GM18861 (cell line): ENCODE measurements at regions not wholly inside any gene's neighbourhood (a gene's known extent, or its start where the extent isn't known, plus 50 kb on each side); places are given as distances from the start of the nearest gene placed in this dataset.

ENCODE experiments used
- ATAC-seq: cut with Tn5 transposase; IDR thresholded peaks from one replicate; pipeline ENCODE4 v1.9.1; 2021; ENCODE audit not compliant: unreplicated experiment

- no peak for ATAC-seq
Observed at GRCh38 chr3:115323380-115323779, 176.3 kb upstream of the ZBTB20 start.

GRCh38 chr3:115324056-115324455 is 177.0 kb upstream of the ZBTB20 start:
- no peak for ATAC-seq

GRCh38 chr3:115325539-115325938 is 178.5 kb upstream of the ZBTB20 start:
- no peak for ATAC-seq

- ATAC-seq = no peak
Observed at GRCh38 chr3:115330430-115330829, 183.3 kb upstream of the ZBTB20 start.

DNA sequence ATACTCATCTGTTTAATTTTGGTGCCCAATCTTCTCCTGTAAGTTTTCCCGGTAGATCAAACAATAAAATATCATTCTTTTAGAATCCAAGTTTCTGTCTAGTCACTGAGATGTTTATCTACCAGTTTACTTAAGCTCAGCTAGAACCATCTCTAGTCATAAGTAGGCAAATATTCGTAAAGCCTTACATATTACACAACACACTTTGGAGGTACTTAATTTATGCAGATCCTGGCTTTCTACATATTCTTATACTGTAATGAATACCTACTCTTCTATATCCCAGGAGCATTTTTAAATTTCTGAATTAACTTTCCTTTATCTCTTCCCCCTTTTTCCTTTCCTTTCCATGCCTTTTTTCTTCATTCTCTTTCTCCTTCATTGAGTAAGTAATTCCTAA is 185.9 kb upstream of the ZBTB20 start:
- no peak for ATAC-seq

- no peak for ATAC-seq
Observed at GRCh38 chr3:115336836-115337235, 189.7 kb upstream of the ZBTB20 start.

- no peak for ATAC-seq
Observed at GRCh38 chr3:115340586-115340985, 193.5 kb upstream of the ZBTB20 start.

GRCh38 chr3:115341208-115341607 is 194.1 kb upstream of the ZBTB20 start:
- ATAC-seq = no peak

DNA sequence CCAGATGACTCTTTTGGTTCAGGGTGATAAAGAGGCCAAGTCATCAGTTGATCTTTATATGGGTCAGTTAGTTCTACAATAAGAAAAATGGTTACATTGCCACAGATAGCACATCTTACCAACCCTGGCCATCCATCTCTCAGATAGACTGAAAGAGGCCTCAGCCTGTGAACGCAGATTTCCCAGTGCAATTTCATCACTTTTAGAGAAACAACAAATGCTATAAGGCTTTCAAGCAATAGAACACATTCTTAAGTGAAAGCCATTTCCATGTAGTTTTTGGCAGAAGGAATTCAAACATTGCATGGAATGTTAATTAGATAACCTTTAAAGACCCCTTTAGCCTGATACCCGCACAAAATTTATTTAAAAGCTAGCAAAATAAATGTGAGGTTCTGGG is 200.6 kb upstream of the ZBTB20 start:
- no peak for ATAC-seq

GRCh38 chr3:115348412-115348811 is 201.3 kb upstream of the ZBTB20 start:
- no peak for ATAC-seq

DNA sequence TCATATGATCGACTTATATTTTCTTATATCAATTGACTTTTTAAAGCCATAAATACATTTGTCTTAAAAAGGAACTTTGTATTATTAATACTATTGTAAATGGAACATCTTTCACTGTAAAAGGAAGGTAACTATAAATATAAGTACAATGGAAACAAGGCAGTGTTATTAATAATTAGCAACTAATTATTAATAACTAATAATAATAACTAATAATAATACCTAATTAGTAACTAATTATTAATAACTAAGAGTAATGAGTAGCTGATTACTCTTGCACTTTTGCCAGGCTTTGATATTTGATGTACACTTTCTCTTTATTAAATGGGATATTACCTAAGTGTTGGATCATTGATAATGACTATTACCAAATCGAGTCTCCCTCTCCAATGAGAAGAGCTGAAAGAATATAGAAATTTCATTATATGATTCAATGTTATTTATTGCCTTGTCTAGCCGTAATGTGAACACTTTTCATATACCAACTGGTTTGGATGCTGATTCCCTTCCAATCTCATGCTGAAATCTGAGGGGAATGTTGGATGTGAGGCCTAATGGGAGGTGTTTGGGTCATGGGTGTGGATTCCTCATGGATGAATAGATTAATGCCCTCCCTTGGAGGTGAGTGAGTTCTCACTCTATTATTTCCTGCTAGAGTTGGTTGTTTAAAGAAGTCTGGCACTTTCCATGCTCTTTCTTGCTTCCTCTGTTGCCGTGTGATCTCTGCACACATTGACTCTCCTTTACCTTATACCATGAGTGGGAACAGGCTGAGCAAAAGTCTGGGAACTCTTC is 202.1 kb upstream of the ZBTB20 start:
- no peak for ATAC-seq

DNA sequence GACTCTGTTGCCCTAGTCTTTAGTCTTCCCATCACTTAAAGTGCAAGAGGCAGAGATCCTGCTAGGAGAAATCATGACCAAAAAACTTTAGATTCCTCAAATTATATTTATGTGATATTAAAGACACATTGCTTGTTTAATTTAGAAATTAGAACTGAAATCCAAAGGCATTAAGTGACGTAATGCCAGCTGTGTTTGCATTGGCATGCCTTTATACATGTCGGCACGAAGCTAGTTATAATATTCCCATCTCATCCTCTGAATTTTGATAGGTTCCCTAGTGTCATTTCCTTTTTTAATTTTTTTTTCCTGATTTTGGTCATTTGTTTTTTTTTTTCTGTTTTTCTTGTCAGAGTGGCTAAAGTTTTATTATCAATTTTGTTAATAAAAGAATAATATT is 203.5 kb upstream of the ZBTB20 start:
- ATAC-seq = no peak

- no peak for ATAC-seq
Observed at GRCh38 chr3:115351193-115351592, 204.1 kb upstream of the ZBTB20 start.

- ATAC-seq = no peak
Observed at GRCh38 chr3:115354010-115354409, 206.9 kb upstream of the ZBTB20 start.

DNA sequence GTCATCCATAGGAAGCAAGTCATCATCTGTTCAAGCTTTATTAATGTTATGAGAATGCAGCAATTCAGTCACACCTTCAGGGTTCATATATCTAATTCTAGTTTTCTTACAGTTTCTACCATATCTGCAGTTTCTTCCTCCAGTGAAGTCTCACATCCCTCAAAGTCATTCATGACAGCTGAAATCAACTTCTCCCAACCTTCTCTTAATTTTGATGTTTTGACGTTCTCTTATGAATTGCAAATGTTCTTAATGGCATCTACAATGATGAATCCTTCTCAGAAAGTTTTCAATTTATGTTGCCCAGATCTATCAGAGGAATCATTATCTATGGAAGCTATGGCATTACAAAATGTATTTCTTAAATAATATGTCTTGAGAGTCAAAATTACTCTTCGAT is 210.4 kb upstream of the ZBTB20 start:
- ATAC-seq = no peak

GRCh38 chr3:115359536-115359935 is 212.4 kb upstream of the ZBTB20 start:
- ATAC-seq = peak; percentile 97

DNA sequence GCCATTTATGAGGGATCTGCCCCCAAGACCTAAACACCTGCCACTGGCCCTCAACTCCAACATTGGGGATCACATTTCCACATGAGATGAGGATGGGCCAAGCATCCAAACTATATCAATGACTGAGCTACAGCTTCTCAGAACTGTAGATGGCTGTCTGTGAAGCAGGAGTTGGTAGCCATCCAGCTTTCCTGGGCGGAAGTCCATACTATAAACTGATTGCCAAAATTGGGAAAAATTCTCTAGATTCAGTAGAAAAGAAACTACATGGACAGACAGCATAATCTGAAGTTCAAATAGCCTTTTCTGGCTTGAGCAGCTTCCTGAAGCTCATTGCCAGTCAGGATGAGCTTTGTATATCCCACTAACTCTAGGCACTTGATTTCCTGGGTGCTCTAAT is 214.7 kb upstream of the ZBTB20 start:
- ATAC-seq = no peak

- no peak for ATAC-seq
Observed at GRCh38 chr3:115363071-115363470, 216.0 kb upstream of the ZBTB20 start.

GRCh38 chr3:115369021-115369420 is 221.9 kb upstream of the ZBTB20 start:
- ATAC-seq = no peak

GRCh38 chr3:115375362-115375761 is 228.3 kb upstream of the ZBTB20 start:
- no peak for ATAC-seq

DNA sequence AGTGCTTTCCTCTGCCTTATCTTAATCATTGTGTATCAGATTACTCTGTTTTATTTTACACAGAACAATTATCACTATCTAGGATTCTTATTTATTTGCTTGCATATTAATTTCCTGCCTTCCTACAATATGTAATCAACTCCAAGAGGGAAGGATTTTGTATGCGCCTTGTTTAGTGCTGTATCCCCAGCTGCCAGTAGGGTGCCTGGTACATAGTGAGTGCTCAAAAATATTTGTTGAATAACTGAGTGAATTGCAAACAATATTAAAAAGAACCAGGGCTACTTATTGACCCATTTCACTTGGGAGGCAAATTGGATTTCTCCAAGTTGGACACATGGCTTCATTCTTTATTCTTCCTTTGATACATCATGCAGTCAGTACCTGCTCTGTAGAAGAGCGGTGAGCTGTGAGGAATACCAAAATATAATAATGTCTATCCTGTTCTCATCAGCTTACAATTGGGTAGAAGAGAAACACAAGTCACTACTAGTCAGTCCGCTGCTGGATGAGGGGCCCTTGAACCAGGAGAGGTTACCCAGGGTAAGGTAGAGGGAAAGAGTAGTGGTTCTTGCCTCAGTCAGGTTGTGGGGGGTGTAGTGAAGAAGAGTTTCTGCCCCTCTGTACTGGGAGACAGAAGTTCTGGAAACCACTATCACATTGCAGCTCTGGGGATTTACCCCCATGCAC is 233.9 kb upstream of the ZBTB20 start:
- ATAC-seq = no peak

- ATAC-seq = no peak
Observed at GRCh38 chr3:115381573-115381912, 234.5 kb upstream of the ZBTB20 start.

- ATAC-seq = no peak
Observed at GRCh38 chr3:115381931-115382330, 234.8 kb upstream of the ZBTB20 start.
